ENCODE measurements at regions not wholly inside any gene's neighbourhood (a gene's known extent, or its start where the extent isn't known, plus 50 kb on each side); places are given as distances from the start of the nearest gene placed in this dataset.
A peak's percentile ranks its signal among the peaks of the same experiment; 100 is the strongest.

DNA sequence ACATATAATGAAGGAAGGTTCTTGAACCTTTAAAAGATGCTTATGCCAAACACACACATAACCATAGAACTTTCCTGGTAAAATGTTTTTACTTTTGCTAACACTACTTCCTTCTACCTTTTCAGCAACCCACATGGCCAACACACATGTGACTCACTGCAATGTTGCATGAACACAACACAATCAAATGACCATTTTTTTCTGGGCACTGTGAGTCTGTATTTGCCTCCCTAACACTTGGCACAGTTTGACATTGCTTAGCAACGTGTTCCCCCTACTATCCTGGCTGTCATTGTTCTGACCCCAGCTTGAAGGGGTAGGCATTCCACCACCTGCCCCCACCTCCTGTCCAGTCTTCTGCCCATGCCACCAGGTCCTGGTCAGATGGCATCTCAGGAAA is 169.4 kb upstream of the PRNP start:
- TF ChIP-seq, protein P1, sequence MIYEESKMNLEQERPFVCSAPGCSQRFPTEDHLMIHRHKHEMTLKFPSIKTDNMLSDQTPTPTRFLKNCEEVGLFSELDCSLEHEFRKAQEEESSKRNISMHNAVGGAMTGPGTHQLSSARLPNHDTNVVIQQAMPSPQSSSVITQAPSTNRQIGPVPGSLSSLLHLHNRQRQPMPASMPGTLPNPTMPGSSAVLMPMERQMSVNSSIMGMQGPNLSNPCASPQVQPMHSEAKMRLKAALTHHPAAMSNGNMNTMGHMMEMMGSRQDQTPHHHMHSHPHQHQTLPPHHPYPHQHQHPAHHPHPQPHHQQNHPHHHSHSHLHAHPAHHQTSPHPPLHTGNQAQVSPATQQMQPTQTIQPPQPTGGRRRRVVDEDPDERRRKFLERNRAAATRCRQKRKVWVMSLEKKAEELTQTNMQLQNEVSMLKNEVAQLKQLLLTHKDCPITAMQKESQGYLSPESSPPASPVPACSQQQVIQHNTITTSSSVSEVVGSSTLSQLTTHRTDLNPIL (CRISPR knock-in tag; IDR thresholded peaks at IDR 0.05; ENCODE audit: low read depth), result no peak
- TF ChIP-seq ZNF565 (CRISPR knock-in tag; conservative IDR thresholded peaks at IDR 0.05; ENCODE audit: low read depth), result no peak
- no peak for TF ChIP-seq ZFP30 (CRISPR knock-in tag; IDR thresholded peaks at IDR 0.05)
- no peak for TF ChIP-seq ISL1 (CRISPR knock-in tag; IDR thresholded peaks at IDR 0.05)
- no peak for TF ChIP-seq PATZ1 (CRISPR knock-in tag; IDR thresholded peaks at IDR 0.05; ENCODE audit: borderline replicate concordance)
- no peak for TF ChIP-seq OSR1 (CRISPR knock-in tag; IDR thresholded peaks at IDR 0.05)
- TF ChIP-seq ESRRG (CRISPR knock-in tag; IDR thresholded peaks at IDR 0.05), result no peak
- TF ChIP-seq, protein P2, sequence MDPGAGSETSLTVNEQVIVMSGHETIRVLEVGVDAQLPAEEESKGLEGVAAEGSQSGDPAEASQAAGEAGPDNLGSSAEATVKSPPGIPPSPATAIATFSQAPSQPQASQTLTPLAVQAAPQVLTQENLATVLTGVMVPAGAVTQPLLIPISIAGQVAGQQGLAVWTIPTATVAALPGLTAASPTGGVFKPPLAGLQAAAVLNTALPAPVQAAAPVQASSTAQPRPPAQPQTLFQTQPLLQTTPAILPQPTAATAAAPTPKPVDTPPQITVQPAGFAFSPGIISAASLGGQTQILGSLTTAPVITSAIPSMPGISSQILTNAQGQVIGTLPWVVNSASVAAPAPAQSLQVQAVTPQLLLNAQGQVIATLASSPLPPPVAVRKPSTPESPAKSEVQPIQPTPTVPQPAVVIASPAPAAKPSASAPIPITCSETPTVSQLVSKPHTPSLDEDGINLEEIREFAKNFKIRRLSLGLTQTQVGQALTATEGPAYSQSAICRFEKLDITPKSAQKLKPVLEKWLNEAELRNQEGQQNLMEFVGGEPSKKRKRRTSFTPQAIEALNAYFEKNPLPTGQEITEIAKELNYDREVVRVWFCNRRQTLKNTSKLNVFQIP (CRISPR knock-in tag; IDR thresholded peaks at IDR 0.05; ENCODE audit: borderline replicate concordance, low read depth), result no peak
- TF ChIP-seq PPARA (CRISPR knock-in tag; IDR thresholded peaks at IDR 0.05; ENCODE audit: borderline replicate concordance), result no peak
- no peak for TF ChIP-seq ZC3H10 (CRISPR knock-in tag; IDR thresholded peaks at IDR 0.05)
- TF ChIP-seq TSHZ2 (CRISPR knock-in tag; IDR thresholded peaks at IDR 0.05), result no peak
- no peak for TF ChIP-seq GLIS3 (CRISPR knock-in tag; IDR thresholded peaks at IDR 0.05)
- no peak for ATAC-seq

- TF ChIP-seq ZC3H10 (CRISPR knock-in tag; IDR thresholded peaks at IDR 0.05) (no peak), ESRRG (CRISPR knock-in tag; IDR thresholded peaks at IDR 0.05) (no peak), CSDC2 (CRISPR knock-in tag; IDR thresholded peaks at IDR 0.05) (no peak), TOX (CRISPR knock-in tag; IDR thresholded peaks at IDR 0.05; ENCODE audit: borderline replicate concordance) (no peak), ZNF8 (CRISPR knock-in tag; IDR thresholded peaks at IDR 0.05) (no peak), TSHZ2 (CRISPR knock-in tag; IDR thresholded peaks at IDR 0.05) (no peak), PPARA (CRISPR knock-in tag; IDR thresholded peaks at IDR 0.05; ENCODE audit: borderline replicate concordance) (no peak), PATZ1 (CRISPR knock-in tag; IDR thresholded peaks at IDR 0.05; ENCODE audit: borderline replicate concordance) (no peak), OSR1 (CRISPR knock-in tag; IDR thresholded peaks at IDR 0.05) (no peak)
- ATAC-seq, result peak; percentile 55
These were observed 172.5 kb upstream of the PRNP start for GRCh38 chr20:4513720-4514119.

- TF ChIP-seq ZC3H10 (CRISPR knock-in tag; IDR thresholded peaks at IDR 0.05) (0 out of 2 replicates have a peak, but pooled peaks have one; percentile 58), TCF4 (CRISPR knock-in tag; IDR thresholded peaks at IDR 0.05; ENCODE audit: borderline replicate concordance) (no peak)
- ATAC-seq, result peak; percentile 93
These were observed 173.2 kb upstream of the PRNP start for GRCh38 chr20:4512891-4513550.
